Choroid plexus epithelial cell (primary cell): ENCODE measurements at regions not wholly inside any gene's neighbourhood (a gene's known extent, or its start where the extent isn't known, plus 50 kb on each side); places are given as distances from the start of the nearest gene placed in this dataset.

Experiments
- DNase-seq: peaks from one replicate; pipeline ENCODE4 v3.0.0-alpha.2; 2010; ENCODE audit warnings: low read depth
- H3K4me3 ChIP-seq: 2 replicates; pipeline ENCODE4 v1.5.1; 2011; ENCODE audit warnings: low read depth, mild to moderate bottlenecking, control low read depth, low read length, moderate library complexity
- TF ChIP-seq, protein P1 (sequence below): conservative IDR thresholded peaks from 2 replicates; pipeline ENCODE4 v1.5.1; 2011; ENCODE audit warnings: low read depth, mild to moderate bottlenecking, control low read depth, inconsistent platforms, low read length, moderate library complexity

DNA sequence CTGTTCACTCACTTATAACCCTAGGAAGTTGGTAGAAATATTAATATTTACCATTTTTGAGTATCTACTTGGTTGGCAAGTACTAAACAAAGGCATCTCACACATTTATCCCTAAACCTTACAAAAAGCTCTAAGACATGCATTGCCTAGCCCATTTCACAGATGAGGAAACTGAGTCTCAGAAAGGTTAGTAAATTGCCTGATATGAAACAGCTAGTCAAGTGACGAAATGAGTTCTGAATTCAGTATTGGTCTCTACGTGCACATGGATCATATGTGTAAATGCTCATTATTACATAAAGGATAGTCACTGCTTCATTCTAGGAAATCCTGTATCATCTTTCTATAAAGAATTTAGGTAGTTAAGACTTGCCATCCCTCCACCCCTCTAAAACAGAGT is 105.1 kb downstream of the BARHL2 start:
- H3K4me3 ChIP-seq: no peak overlapping the region
- DNase-seq: no peak
- TF ChIP-seq, protein P1, sequence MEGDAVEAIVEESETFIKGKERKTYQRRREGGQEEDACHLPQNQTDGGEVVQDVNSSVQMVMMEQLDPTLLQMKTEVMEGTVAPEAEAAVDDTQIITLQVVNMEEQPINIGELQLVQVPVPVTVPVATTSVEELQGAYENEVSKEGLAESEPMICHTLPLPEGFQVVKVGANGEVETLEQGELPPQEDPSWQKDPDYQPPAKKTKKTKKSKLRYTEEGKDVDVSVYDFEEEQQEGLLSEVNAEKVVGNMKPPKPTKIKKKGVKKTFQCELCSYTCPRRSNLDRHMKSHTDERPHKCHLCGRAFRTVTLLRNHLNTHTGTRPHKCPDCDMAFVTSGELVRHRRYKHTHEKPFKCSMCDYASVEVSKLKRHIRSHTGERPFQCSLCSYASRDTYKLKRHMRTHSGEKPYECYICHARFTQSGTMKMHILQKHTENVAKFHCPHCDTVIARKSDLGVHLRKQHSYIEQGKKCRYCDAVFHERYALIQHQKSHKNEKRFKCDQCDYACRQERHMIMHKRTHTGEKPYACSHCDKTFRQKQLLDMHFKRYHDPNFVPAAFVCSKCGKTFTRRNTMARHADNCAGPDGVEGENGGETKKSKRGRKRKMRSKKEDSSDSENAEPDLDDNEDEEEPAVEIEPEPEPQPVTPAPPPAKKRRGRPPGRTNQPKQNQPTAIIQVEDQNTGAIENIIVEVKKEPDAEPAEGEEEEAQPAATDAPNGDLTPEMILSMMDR: no peak

DNA sequence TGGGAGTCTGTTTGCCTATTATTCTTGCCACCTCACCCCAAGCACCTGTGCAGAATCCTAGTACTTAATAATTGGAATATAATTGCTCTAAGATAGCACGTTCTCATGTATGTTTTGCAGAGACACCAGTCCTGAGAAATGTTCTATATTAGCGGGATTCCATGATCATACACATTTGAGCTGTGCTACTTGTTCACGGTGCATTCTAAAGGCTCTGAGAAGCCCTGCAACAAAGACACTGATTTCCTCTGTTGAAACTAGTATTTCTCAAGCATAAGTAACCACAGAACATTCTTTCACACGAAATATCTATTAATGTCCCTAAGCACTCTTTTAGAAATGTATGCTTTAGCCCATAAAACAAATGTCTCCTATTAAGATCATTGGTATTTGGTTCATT is 109.4 kb downstream of the BARHL2 start:
- no peak overlapping the region for H3K4me3 ChIP-seq
- DNase-seq: no peak
- TF ChIP-seq, protein P1: no peak

DNA sequence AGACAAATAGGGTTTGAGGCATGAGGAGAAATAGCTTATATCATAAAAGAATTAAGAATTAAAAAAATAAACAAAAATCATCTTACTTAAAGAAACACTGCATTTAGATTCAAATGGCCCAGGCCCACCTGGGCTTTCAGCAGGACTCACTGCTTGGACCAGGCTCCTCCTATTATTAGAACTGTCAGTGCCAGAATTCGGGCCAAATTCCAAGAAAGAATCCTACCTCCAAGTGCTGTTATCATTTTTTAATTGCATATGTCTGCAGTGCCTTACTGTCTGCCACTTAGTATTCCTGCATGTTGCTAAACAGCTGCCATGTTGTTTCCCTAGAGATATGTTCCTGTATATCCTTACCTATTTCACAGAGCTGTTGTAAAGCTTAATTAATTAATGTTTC is 112.0 kb downstream of the BARHL2 start:
- no peak overlapping the region for H3K4me3 ChIP-seq
- TF ChIP-seq, protein P1: no peak
- no peak for DNase-seq

DNA sequence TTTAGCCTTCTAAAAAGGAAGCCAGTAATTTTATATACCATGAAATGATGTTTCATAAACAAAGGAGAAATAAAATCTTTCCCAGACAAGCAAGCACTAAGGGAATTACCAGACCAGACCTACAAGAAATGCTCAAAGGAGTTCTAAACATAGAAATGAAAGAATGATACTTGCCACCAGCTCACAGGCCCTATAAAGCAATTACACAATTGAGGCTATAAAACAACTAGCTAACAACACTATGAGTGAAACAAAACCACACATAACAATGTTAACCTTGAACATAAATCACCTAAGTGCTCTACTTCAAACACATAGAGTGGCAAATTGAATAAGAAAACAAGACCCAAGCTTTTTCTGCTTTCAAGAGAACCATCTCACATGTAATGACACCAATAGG is 123.8 kb downstream of the BARHL2 start:
- TF ChIP-seq, protein P1: no peak
- DNase-seq: no peak
- H3K4me3 ChIP-seq: no peak overlapping the region

DNA sequence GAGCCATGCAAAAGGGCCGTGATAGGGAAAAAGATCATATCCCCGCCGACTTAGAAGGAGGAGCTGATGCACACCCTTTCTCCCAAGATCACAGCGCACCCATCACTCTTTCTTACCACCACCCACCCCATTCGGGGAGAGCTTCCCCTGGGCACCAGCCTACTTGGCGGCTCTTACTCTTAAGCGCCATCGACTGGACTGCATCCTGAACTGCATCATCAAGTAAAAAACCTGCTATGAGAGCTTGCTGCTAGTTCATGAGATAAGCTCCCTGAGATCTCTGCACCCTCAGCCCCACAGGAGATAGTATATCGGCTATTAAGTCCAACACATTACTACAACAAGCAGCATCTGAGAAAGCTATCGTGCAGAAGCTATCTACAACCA is 125.1 kb downstream of the BARHL2 start:
- DNase-seq: no peak
- no peak overlapping the region for H3K4me3 ChIP-seq
- TF ChIP-seq, protein P1: no peak

DNA sequence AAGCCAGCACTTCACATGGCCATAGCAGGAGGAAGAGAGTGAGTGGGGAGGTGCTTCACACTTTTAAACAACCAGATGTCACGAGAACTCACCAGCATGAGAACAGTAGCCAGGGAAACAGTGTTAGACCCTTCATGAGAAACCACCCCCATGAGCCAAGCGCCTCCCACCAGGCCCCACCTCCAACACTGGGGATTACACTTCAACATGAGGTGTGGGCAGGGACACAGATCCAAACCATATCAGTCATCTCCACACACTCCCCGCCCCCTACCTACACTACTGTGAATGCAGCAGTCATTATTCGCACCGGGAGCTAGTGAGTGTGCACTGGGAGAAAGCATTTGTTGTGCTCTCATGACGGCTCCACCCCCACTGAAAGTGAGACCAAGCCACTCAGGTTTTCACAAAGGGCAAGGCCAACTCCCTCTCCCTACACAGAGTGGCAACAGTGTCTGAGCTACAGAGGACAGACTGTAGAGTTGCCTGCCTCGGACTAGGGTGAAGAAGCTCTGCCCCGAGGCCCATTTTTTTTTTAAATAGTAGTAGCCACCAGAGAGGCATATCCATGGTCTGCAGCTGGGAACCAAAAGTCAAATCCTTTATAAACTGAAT is 125.6 kb downstream of the BARHL2 start:
- H3K4me3 ChIP-seq: no peak overlapping the region
- TF ChIP-seq, protein P1: no peak
- no peak for DNase-seq

DNA sequence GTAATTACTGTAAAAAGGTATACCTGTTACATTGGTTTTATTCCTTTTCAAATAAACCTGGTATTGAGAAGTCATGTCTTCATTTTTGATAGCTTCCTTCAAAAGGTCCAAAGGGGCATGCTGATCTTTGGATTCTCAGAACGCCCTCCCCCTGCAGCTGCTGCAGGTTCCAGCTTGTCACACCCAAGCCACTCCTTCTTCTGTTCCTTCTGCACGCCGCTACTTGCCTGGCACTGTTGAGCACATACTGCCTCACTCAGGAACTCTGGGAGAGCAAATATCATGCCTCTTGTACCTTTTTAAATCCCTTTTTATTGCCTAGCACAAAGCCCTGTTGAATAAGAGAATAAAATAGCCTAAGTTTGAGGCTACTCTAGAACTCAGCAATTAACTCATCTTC is 136.9 kb downstream of the BARHL2 start:
- no peak overlapping the region for H3K4me3 ChIP-seq
- DNase-seq: no peak
- TF ChIP-seq, protein P1: no peak
